Bronchial epithelial cell (primary cell): ENCODE measurements at regions not wholly inside any gene's neighbourhood (a gene's known extent, or its start where the extent isn't known, plus 50 kb on each side); places are given as distances from the start of the nearest gene placed in this dataset.

Experiments
- DNase-seq: peaks from one replicate; pipeline ENCODE4 v3.0.0-alpha.2; 2010; ENCODE audit warnings: low read depth
- FAIRE-seq: peaks from 2 replicates; lab custom pipeline; 2011; peaks lifted over from hg19 to GRCh38; lab: Jason Lieb, UNC
- H3K27me3 ChIP-seq: 2 replicates; pipeline ENCODE4 v1.5.1; 2011; ENCODE audit warnings: low read length; ENCODE audit not compliant: control insufficient read depth, insufficient read depth
- H3K36me3 ChIP-seq: 2 replicates; pipeline ENCODE4 v1.5.1; 2011; ENCODE audit warnings: low read length; ENCODE audit not compliant: control insufficient read depth, insufficient read depth
- H3K4me3 ChIP-seq: 2 replicates; pipeline ENCODE4 v1.5.1; 2011; ENCODE audit warnings: mild to moderate bottlenecking, low read depth, low read length, control low read depth
- TF ChIP-seq, protein P1 (sequence below): IDR thresholded peaks from 2 replicates; pipeline ENCODE4 v1.5.1; 2011; ENCODE audit warnings: mild to moderate bottlenecking, moderate library complexity, low read length, control low read depth, inconsistent platforms; ENCODE audit not compliant: insufficient read depth, severe bottlenecking

DNA sequence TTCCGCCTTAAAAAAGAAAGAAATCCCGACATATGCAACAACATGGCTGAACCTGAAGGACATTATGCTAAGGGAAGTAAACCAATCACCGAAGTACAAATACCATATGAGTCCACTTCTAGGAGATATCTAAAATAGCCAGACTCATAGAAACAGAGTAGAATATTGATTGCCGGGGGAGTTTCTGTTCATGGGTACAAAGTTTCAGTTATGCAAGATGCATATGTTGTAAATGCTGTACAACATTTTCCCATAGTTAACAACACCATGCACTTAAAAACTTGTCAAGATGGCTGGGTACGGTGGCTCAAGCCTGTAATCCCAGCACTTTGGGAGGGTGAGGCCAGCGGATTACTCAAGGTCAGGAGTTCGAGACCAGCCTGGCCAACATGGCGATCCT lies 251.5 kb upstream of the EEF2KMT start:
- H3K27me3 ChIP-seq = no peaks in the 10 kb centered on the region
- H3K4me3 ChIP-seq = no peak overlapping the region
- TF ChIP-seq, protein P1, sequence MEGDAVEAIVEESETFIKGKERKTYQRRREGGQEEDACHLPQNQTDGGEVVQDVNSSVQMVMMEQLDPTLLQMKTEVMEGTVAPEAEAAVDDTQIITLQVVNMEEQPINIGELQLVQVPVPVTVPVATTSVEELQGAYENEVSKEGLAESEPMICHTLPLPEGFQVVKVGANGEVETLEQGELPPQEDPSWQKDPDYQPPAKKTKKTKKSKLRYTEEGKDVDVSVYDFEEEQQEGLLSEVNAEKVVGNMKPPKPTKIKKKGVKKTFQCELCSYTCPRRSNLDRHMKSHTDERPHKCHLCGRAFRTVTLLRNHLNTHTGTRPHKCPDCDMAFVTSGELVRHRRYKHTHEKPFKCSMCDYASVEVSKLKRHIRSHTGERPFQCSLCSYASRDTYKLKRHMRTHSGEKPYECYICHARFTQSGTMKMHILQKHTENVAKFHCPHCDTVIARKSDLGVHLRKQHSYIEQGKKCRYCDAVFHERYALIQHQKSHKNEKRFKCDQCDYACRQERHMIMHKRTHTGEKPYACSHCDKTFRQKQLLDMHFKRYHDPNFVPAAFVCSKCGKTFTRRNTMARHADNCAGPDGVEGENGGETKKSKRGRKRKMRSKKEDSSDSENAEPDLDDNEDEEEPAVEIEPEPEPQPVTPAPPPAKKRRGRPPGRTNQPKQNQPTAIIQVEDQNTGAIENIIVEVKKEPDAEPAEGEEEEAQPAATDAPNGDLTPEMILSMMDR = no peak
- DNase-seq (no peak), FAIRE-seq (no peak)
- no peaks in the 10 kb centered on the region for H3K36me3 ChIP-seq

DNA sequence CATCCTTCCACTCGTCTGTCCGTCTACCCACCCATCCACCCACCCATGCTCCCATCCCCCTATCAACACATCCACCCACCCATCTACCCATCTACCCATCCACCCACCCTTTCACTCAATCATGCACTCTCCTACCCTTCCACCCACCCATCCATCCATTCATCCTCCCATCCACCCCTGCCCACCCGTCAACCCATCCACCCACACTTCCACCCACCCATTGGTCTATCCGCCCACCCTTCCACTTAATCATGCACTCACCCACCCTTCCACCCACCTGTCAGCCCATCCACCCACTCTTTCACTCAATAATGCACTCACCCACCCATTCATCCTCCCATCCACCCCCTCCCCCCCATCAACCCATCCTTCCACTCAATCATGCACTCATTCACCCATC lies 250.0 kb upstream of the EEF2KMT start:
- DNase-seq = no peak
- Histone ChIP-seq H3K27me3 (no peaks in the 10 kb centered on the region), H3K36me3 (no peaks in the 10 kb centered on the region), H3K4me3 (no peak overlapping the region)
- TF ChIP-seq, protein P1 = no peak
- peak; percentile 72 for FAIRE-seq

DNA sequence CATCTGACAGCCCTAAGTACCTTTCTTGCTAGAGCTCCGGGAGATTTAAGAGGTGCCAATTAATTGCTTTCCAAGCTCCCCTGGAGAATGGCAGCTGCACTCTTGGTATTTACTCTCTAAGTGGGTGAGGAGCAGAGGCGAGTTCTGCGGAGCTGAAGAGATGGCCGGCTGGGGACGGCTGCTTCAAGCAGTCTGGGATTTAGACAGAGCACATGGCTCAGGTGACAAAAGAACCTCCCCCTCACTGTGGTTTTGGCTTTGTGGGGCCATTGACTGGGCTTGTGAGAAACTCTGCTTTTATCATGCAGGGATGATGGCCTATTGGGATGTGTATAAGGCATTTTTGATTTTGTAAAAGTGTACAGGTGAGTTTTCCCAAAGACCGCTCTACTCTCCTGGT lies 239.3 kb upstream of the EEF2KMT start:
- DNase-seq (no peak), FAIRE-seq (no peak)
- no peaks in the 10 kb centered on the region for H3K27me3 ChIP-seq
- TF ChIP-seq, protein P1 = no peak
- no peak overlapping the region for H3K4me3 ChIP-seq
- H3K36me3 ChIP-seq = no peaks in the 10 kb centered on the region

DNA sequence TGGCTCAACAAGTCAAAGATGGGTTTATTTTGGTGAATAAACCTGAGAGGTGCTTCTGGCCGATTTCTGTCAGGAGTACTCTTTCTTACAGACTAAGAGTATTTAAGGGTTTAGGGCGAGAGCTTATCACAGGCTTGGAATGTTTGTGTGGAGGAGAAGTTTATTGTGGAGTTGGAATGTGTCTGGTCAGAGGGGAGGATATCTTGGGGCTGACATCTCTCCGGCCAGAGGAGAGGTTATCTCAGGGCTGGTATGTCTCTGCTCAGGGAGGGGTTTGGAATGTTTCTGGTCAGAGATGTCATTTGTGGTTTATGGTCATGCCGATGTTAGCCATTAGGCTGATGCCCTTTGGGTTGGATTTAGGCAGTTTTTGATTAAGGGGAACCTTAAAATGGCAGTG lies 236.4 kb upstream of the EEF2KMT start:
- H3K4me3 ChIP-seq = no peak overlapping the region
- TF ChIP-seq, protein P1 = no peak
- DNase-seq = no peak
- no peaks in the 10 kb centered on the region for H3K27me3 ChIP-seq
- H3K36me3 ChIP-seq = no peaks in the 10 kb centered on the region
- FAIRE-seq = no peak

DNA sequence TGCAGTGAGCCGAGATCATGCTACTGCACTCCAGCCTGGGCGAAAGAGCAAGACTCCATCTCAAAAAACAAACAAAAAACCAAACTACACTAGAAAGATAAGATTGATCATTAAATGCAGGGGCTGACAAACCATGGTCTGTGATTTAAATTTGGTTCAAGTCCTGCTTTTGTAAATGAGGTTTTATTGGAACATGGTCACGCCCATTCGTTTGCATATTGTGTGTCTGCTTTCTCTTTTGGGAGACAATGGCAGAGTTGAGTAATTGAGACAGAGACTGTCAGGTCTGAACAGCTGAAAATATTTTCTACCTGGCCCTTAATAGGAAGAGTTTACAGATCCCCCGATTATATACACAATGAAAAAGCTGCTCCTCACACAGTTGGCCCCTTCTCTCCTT lies 235.5 kb upstream of the EEF2KMT start:
- DNase-seq = no peak
- no peak for FAIRE-seq
- TF ChIP-seq, protein P1 = no peak
- Histone ChIP-seq H3K36me3 (no peaks in the 10 kb centered on the region), H3K27me3 (no peaks in the 10 kb centered on the region), H3K4me3 (no peak overlapping the region)

DNA sequence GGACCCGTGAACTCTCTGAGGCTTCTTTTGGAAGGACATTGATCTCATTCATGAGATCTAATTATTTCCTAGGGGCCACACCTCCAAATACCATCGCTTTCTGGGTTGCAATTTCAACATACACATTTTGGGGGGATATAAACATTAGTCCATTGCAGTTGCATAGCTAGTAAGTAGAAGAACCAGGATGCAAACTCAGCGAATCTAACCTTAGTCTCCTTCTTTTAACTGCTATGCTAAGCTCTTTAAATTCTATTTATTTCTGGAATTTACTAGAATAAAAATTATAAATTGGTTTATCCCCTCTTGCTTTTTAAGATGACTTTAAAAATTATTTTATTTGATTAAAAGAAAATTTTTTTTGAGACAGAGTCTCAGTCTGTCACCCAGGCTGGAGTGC lies 232.5 kb upstream of the EEF2KMT start:
- TF ChIP-seq, protein P1 = no peak
- Histone ChIP-seq H3K4me3 (no peak overlapping the region), H3K36me3 (no peaks in the 10 kb centered on the region), H3K27me3 (no peaks in the 10 kb centered on the region)
- DNase-seq = no peak
- FAIRE-seq = no peak
